ENCODE measurements at regions not wholly inside any gene's neighbourhood (a gene's known extent, or its start where the extent isn't known, plus 50 kb on each side); places are given as distances from the start of the nearest gene placed in this dataset.
A peak's percentile ranks its signal among the peaks of the same experiment; 100 is the strongest.
"Not testable (repeated sequence)": the region's sequence is repeated elsewhere in the genome, so short reads cannot be mapped to it uniquely, and the experiment has no call there.

DNA sequence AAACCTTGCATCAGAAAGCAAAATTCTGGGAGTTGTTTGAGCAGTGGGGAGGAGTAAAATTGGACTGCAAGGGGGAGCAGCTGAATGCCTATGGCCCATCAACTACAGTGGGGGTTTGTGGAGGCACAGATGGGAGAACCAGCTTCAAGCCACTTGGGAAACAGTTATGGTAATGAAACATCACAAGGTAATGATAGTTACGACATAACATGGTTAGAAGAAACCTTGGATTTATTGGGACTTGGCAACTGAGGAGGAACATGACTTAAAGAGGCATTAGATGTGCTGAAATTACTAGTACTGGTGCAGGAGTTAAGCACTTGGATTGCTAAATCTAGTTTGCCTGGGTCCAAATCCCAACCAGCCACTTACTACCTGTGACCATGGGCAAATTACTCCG is 868.4 kb downstream of the KCNMA1 start:
- no peak overlapping the region for H3K27ac Mint-ChIP-seq
- peaks cover 3% of the 10 kb centered on the region for H3K27me3 Mint-ChIP-seq
- no peak overlapping the region for H3K4me3 Mint-ChIP-seq (ENCODE audit: low read depth)
- TF ChIP-seq, protein P1, sequence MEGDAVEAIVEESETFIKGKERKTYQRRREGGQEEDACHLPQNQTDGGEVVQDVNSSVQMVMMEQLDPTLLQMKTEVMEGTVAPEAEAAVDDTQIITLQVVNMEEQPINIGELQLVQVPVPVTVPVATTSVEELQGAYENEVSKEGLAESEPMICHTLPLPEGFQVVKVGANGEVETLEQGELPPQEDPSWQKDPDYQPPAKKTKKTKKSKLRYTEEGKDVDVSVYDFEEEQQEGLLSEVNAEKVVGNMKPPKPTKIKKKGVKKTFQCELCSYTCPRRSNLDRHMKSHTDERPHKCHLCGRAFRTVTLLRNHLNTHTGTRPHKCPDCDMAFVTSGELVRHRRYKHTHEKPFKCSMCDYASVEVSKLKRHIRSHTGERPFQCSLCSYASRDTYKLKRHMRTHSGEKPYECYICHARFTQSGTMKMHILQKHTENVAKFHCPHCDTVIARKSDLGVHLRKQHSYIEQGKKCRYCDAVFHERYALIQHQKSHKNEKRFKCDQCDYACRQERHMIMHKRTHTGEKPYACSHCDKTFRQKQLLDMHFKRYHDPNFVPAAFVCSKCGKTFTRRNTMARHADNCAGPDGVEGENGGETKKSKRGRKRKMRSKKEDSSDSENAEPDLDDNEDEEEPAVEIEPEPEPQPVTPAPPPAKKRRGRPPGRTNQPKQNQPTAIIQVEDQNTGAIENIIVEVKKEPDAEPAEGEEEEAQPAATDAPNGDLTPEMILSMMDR (IDR thresholded peaks at IDR 0.05; ENCODE audit: unreplicated experiment), result no peak
- peaks cover 9% of the 10 kb centered on the region for H3K9me3 Mint-ChIP-seq (ENCODE audit: low read depth)
- peaks cover 14% of the 10 kb centered on the region for H3K4me1 Mint-ChIP-seq (ENCODE audit: low read depth)
- DNase-seq (ENCODE audit: low spot score, unreplicated experiment), result no peak
- peaks cover 2% of the 10 kb centered on the region for H3K36me3 Mint-ChIP-seq (ENCODE audit: insufficient read depth)

DNA sequence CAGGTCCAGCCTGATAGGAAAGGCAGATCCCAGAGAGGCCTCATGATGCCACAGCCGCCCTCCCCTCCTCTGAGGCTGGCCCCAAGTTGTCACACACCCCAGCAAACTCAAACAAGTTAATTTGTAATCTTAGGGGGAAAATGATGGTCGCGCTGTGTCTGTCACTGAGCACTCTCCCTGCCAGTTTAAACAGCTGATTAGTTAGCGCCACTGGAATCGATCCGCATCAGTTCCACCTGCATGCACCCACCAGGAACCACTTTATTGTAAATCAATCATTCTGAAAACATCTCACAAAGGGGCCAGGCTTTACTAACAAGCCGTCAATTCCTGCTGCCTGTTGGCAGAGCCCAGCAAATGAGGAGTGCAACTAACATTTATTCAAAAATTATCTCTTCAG is 870.9 kb downstream of the KCNMA1 start:
- H3K27me3 Mint-ChIP-seq, result peaks cover 3% of the 10 kb centered on the region
- peak overlapping the region; percentile 38 for H3K27ac Mint-ChIP-seq

DNA sequence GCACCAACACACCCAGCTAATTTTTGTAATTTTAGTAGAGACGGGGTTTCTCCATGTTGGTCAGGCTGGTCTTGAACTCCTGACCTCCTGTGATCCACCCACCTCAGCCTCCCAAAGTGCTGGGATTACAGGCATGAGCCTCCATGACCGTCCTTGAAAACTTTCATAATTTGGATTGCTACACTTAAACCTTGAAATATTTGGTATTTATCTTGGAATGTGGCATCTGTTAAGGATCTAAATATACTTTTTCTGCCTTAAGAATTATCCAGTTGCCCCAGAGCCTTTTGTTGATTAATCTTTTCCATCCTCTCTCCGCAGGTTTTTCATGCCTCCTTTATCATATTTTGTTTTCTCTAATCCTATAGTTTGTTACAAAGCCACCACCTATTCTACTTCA is 872.7 kb downstream of the KCNMA1 start:
- H3K4me3 Mint-ChIP-seq (ENCODE audit: low read depth); H3K27ac Mint-ChIP-seq; H3K36me3 Mint-ChIP-seq (ENCODE audit: insufficient read depth); DNase-seq (ENCODE audit: low spot score, unreplicated experiment); H3K27me3 Mint-ChIP-seq: not testable (repeated sequence)
- H3K9me3 Mint-ChIP-seq (ENCODE audit: low read depth), result peaks cover 11% of the 10 kb centered on the region
- H3K4me1 Mint-ChIP-seq (ENCODE audit: low read depth), result peaks cover 39% of the 10 kb centered on the region

More for the DNA sequence above, 870.9 kb downstream of the KCNMA1 start:
- peaks cover 2% of the 10 kb centered on the region for H3K36me3 Mint-ChIP-seq (ENCODE audit: insufficient read depth)
- peaks cover 36% of the 10 kb centered on the region for H3K4me1 Mint-ChIP-seq (ENCODE audit: low read depth)
- DNase-seq (ENCODE audit: low spot score, unreplicated experiment), result no peak
- H3K4me3 Mint-ChIP-seq (ENCODE audit: low read depth), result no peak overlapping the region
- TF ChIP-seq, protein P1 (IDR thresholded peaks at IDR 0.05; ENCODE audit: unreplicated experiment), result no peak
- H3K9me3 Mint-ChIP-seq (ENCODE audit: low read depth), result peaks cover 7% of the 10 kb centered on the region

DNA sequence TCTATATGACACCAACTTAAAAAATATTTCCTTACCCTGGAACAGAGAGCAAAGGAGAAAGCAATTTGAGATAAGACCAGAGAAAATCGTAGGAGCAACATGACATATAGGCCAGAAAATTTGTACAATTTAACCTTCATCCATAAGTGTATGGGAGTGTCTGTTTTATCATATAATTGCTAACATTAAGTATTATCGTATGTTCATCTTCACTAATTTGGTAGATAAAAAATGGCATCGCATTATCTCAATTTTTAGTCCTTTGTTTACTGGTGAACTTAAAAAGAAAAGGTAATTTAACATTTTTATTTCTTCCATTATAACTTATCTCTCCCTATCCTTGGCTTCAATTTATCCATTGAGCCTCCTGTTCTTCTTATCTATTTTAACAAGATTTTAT is 873.4 kb downstream of the KCNMA1 start:
- no peak overlapping the region for H3K27ac Mint-ChIP-seq
- TF ChIP-seq, protein P1 (IDR thresholded peaks at IDR 0.05; ENCODE audit: unreplicated experiment), result no peak
- peaks cover 3% of the 10 kb centered on the region for H3K27me3 Mint-ChIP-seq
- peaks cover 2% of the 10 kb centered on the region for H3K36me3 Mint-ChIP-seq (ENCODE audit: insufficient read depth)
- H3K4me3 Mint-ChIP-seq (ENCODE audit: low read depth), result no peak overlapping the region
- H3K4me1 Mint-ChIP-seq (ENCODE audit: low read depth), result peaks cover 39% of the 10 kb centered on the region
- H3K9me3 Mint-ChIP-seq (ENCODE audit: low read depth), result peaks cover 11% of the 10 kb centered on the region
- DNase-seq (ENCODE audit: low spot score, unreplicated experiment), result no peak

DNA sequence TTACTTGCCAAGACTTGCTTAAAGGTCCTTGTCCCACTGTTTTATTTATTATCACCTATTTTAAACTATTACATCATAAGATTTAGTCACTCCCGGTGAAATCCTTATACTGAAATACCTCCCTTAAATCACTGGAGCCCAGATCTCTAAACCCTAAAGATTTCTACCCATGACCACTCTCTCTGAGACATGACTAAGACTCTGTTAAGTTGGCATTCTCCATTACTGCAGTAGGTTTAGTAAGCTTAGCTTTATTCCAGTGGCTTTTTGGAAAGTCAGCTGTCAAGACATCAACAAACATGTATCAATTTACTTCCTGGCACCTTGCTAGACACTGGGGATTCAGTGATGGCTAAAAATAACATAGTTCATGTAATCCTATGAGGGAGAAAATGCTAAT is 874.2 kb downstream of the KCNMA1 start:
- peaks cover 2% of the 10 kb centered on the region for H3K36me3 Mint-ChIP-seq (ENCODE audit: insufficient read depth)
- no peak for DNase-seq (ENCODE audit: low spot score, unreplicated experiment)
- TF ChIP-seq, protein P1 (IDR thresholded peaks at IDR 0.05; ENCODE audit: unreplicated experiment), result no peak
- peaks cover 11% of the 10 kb centered on the region for H3K9me3 Mint-ChIP-seq (ENCODE audit: low read depth)
- no peak overlapping the region for H3K4me3 Mint-ChIP-seq (ENCODE audit: low read depth)
- no peak overlapping the region for H3K27ac Mint-ChIP-seq
- H3K27me3 Mint-ChIP-seq, result no peaks in the 10 kb centered on the region
- peaks cover 39% of the 10 kb centered on the region for H3K4me1 Mint-ChIP-seq (ENCODE audit: low read depth)

DNA sequence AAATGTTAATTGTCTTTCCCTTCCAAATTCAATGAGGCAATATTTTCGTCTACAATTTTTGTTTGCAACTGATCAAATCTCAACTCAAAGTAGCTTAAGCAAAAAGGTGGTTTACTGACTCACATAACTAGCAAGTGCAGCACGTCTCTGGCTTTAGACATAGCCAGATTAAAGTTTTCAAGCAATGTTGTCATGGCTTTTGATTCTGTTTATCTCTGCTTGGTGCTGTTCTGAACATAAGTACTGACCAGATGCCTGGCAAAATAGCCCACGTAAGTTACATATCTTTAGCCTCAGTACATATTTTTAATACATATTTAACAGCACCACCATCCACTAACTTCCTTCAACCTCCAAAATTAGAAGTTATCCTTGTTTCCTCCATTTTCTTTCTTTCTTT is 877.9 kb downstream of the KCNMA1 start:
- TF ChIP-seq, protein P1 (IDR thresholded peaks at IDR 0.05; ENCODE audit: unreplicated experiment), result no peak
- no peak overlapping the region for H3K27ac Mint-ChIP-seq
- DNase-seq (ENCODE audit: low spot score, unreplicated experiment), result no peak
- peaks cover 27% of the 10 kb centered on the region for H3K4me1 Mint-ChIP-seq (ENCODE audit: low read depth)
- peaks cover 4% of the 10 kb centered on the region for H3K9me3 Mint-ChIP-seq (ENCODE audit: low read depth)
- no peak overlapping the region for H3K4me3 Mint-ChIP-seq (ENCODE audit: low read depth)
- no peaks in the 10 kb centered on the region for H3K36me3 Mint-ChIP-seq (ENCODE audit: insufficient read depth)
- H3K27me3 Mint-ChIP-seq, result no peaks in the 10 kb centered on the region
